ENCODE measurements at regions not wholly inside any gene's neighbourhood (a gene's known extent, or its start where the extent isn't known, plus 50 kb on each side); places are given as distances from the start of the nearest gene placed in this dataset.
"Not testable (repeated sequence)": the region's sequence is repeated elsewhere in the genome, so short reads cannot be mapped to it uniquely, and the experiment has no call there.

GRCh38 chr7:145350334-145350733, 514.5 kb upstream of the TPK1 start:
- peaks cover 2% of the 10 kb centered on the region for H3K27me3 Mint-ChIP-seq (ENCODE audit: unreplicated experiment)
- H3K36me3 Mint-ChIP-seq (ENCODE audit: unreplicated experiment): no peaks in the 10 kb centered on the region
- no peak overlapping the region for H3K27ac Mint-ChIP-seq (ENCODE audit: unreplicated experiment)
- H3K9me3 Mint-ChIP-seq (ENCODE audit: unreplicated experiment): peaks cover 7% of the 10 kb centered on the region
- no peak overlapping the region for H3K4me3 Mint-ChIP-seq (ENCODE audit: unreplicated experiment)
- DNase-seq (ENCODE audit: extremely low spot score, unreplicated experiment): no peak
- H3K4me1 Mint-ChIP-seq (ENCODE audit: unreplicated experiment): no peaks in the 10 kb centered on the region
- TF ChIP-seq CTCF (IDR thresholded peaks at IDR 0.05): no peak

- not testable (repeated sequence) for DNase-seq (ENCODE audit: extremely low spot score, unreplicated experiment); H3K4me1 Mint-ChIP-seq (ENCODE audit: unreplicated experiment); H3K27ac Mint-ChIP-seq (ENCODE audit: unreplicated experiment); H3K4me3 Mint-ChIP-seq (ENCODE audit: unreplicated experiment); H3K36me3 Mint-ChIP-seq (ENCODE audit: unreplicated experiment); H3K27me3 Mint-ChIP-seq (ENCODE audit: unreplicated experiment)
- H3K9me3 Mint-ChIP-seq (ENCODE audit: unreplicated experiment): peaks cover 11% of the 10 kb centered on the region
Measured at GRCh38 chr7:145349452-145349851, 513.6 kb upstream of the TPK1 start.

GRCh38 chr7:145347271-145347670, 511.4 kb upstream of the TPK1 start:
- no peak for DNase-seq (ENCODE audit: extremely low spot score, unreplicated experiment)
- H3K4me3 Mint-ChIP-seq (ENCODE audit: unreplicated experiment): no peak overlapping the region
- TF ChIP-seq CTCF (IDR thresholded peaks at IDR 0.05): no peak
- no peaks in the 10 kb centered on the region for H3K4me1 Mint-ChIP-seq (ENCODE audit: unreplicated experiment)
- H3K9me3 Mint-ChIP-seq (ENCODE audit: unreplicated experiment): peaks cover 8% of the 10 kb centered on the region
- H3K27me3 Mint-ChIP-seq (ENCODE audit: unreplicated experiment): no peaks in the 10 kb centered on the region
- H3K36me3 Mint-ChIP-seq (ENCODE audit: unreplicated experiment): no peaks in the 10 kb centered on the region
- H3K27ac Mint-ChIP-seq (ENCODE audit: unreplicated experiment): no peak overlapping the region

- H3K27me3 Mint-ChIP-seq (ENCODE audit: unreplicated experiment): no peaks in the 10 kb centered on the region
- H3K9me3 Mint-ChIP-seq (ENCODE audit: unreplicated experiment): peaks cover 8% of the 10 kb centered on the region
- TF ChIP-seq CTCF (IDR thresholded peaks at IDR 0.05): no peak
- no peak overlapping the region for H3K27ac Mint-ChIP-seq (ENCODE audit: unreplicated experiment)
- no peaks in the 10 kb centered on the region for H3K4me1 Mint-ChIP-seq (ENCODE audit: unreplicated experiment)
- H3K36me3 Mint-ChIP-seq (ENCODE audit: unreplicated experiment): no peaks in the 10 kb centered on the region
- H3K4me3 Mint-ChIP-seq (ENCODE audit: unreplicated experiment): no peak overlapping the region
- no peak for DNase-seq (ENCODE audit: extremely low spot score, unreplicated experiment)
Measured at GRCh38 chr7:145339319-145339718, 503.5 kb upstream of the TPK1 start.

- H3K4me3 Mint-ChIP-seq (ENCODE audit: unreplicated experiment): no peak overlapping the region
- no peaks in the 10 kb centered on the region for H3K27me3 Mint-ChIP-seq (ENCODE audit: unreplicated experiment)
- no peak overlapping the region for H3K27ac Mint-ChIP-seq (ENCODE audit: unreplicated experiment)
Measured at GRCh38 chr7:145331522-145331921, 495.7 kb upstream of the TPK1 start.

More at GRCh38 chr7:145331522-145331921, 495.7 kb upstream of the TPK1 start:
- no peaks in the 10 kb centered on the region for H3K36me3 Mint-ChIP-seq (ENCODE audit: unreplicated experiment)
- H3K4me1 Mint-ChIP-seq (ENCODE audit: unreplicated experiment): no peaks in the 10 kb centered on the region
- no peak for TF ChIP-seq CTCF (IDR thresholded peaks at IDR 0.05)
- H3K9me3 Mint-ChIP-seq (ENCODE audit: unreplicated experiment): peaks cover 13% of the 10 kb centered on the region
- no peak for DNase-seq (ENCODE audit: extremely low spot score, unreplicated experiment)

Measured in osteocyte (in vitro differentiated cells).